ENCODE measurements at regions not wholly inside any gene's neighbourhood (a gene's known extent, or its start where the extent isn't known, plus 50 kb on each side); places are given as distances from the start of the nearest gene placed in this dataset.

DNA sequence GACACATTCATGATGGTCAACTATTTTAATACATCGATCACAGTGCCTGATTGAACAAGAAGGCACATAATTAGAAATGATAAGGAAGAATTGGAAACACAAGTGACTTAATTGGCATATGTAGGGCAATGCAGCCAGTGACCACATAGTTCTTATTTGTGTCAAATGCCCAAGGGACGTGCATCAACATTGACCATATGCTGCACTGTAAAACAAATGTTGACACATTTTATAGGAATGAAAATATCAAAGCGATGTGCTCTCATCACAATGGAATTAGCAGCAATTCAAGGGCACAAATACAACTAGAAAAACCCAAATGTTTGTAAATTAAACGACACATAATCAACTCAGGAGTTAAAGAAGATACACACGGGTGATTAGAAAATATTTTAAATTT is 948.3 kb upstream of the PRKX start:
- no peak for TF ChIP-seq CHD2 (IDR thresholded peaks at IDR 0.05; ENCODE audit: low read length, partially characterized antibody)
- TF ChIP-seq, protein P1, sequence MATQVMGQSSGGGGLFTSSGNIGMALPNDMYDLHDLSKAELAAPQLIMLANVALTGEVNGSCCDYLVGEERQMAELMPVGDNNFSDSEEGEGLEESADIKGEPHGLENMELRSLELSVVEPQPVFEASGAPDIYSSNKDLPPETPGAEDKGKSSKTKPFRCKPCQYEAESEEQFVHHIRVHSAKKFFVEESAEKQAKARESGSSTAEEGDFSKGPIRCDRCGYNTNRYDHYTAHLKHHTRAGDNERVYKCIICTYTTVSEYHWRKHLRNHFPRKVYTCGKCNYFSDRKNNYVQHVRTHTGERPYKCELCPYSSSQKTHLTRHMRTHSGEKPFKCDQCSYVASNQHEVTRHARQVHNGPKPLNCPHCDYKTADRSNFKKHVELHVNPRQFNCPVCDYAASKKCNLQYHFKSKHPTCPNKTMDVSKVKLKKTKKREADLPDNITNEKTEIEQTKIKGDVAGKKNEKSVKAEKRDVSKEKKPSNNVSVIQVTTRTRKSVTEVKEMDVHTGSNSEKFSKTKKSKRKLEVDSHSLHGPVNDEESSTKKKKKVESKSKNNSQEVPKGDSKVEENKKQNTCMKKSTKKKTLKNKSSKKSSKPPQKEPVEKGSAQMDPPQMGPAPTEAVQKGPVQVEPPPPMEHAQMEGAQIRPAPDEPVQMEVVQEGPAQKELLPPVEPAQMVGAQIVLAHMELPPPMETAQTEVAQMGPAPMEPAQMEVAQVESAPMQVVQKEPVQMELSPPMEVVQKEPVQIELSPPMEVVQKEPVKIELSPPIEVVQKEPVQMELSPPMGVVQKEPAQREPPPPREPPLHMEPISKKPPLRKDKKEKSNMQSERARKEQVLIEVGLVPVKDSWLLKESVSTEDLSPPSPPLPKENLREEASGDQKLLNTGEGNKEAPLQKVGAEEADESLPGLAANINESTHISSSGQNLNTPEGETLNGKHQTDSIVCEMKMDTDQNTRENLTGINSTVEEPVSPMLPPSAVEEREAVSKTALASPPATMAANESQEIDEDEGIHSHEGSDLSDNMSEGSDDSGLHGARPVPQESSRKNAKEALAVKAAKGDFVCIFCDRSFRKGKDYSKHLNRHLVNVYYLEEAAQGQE (IDR thresholded peaks at IDR 0.05): no peak
- TF ChIP-seq, protein P2, sequence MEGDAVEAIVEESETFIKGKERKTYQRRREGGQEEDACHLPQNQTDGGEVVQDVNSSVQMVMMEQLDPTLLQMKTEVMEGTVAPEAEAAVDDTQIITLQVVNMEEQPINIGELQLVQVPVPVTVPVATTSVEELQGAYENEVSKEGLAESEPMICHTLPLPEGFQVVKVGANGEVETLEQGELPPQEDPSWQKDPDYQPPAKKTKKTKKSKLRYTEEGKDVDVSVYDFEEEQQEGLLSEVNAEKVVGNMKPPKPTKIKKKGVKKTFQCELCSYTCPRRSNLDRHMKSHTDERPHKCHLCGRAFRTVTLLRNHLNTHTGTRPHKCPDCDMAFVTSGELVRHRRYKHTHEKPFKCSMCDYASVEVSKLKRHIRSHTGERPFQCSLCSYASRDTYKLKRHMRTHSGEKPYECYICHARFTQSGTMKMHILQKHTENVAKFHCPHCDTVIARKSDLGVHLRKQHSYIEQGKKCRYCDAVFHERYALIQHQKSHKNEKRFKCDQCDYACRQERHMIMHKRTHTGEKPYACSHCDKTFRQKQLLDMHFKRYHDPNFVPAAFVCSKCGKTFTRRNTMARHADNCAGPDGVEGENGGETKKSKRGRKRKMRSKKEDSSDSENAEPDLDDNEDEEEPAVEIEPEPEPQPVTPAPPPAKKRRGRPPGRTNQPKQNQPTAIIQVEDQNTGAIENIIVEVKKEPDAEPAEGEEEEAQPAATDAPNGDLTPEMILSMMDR (IDR thresholded peaks at IDR 0.05): no peak
- TF ChIP-seq CBX8 (IDR thresholded peaks at IDR 0.05): no peak
- TF ChIP-seq FOSL2 (IDR thresholded peaks at IDR 0.05): no peak
- TF ChIP-seq FOSL2 (CRISPR knock-in tag; IDR thresholded peaks at IDR 0.05): no peak

All from A549 (cell line).